ENCODE measurements at regions not wholly inside any gene's neighbourhood (a gene's known extent, or its start where the extent isn't known, plus 50 kb on each side); places are given as distances from the start of the nearest gene placed in this dataset.

GRCh38 chr4:1514612-1515011 lies 108.4 kb upstream of the NKX1-1 start:
- TF ChIP-seq CTCF (IDR thresholded peaks at IDR 0.05) (no peak), POLR2A (IDR thresholded peaks at IDR 0.05) (no peak)

All from right lobe of liver (tissue), 4 donors.